ENCODE measurements at regions not wholly inside any gene's neighbourhood (a gene's known extent, or its start where the extent isn't known, plus 50 kb on each side); places are given as distances from the start of the nearest gene placed in this dataset.
A peak's percentile ranks its signal among the peaks of the same experiment; 100 is the strongest.

DNA sequence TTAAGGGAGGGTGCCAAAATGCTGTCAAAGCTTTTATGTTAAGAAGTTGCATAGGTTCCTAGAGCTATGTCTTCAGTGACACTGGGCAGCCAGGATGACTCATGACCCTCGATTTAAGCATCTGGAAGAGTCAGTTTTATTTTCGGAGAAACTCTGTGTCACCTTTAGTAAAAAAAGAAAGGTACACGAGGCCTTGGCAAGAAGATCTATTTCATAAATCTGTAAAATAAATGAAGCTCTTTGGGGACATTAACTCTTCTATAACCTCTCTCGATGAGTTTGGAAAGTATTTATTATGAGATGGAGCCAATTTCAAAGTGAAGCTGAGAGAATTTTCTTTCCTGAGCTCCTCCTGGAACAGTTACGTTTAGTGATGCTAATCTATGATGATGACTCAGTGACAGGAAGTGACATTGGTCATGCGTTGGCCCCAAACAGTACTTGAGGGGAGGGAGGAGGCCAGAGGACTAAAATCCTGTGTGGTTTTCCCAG, 156.5 kb downstream of the HLX start:
- Mint-ChIP-seq H3K27me3 (no peaks in the 10 kb centered on the region), H3K27ac (no peak overlapping the region), H3K9me3 (ENCODE audit: insufficient read depth) (peaks cover 7% of the 10 kb centered on the region), H3K4me1 (peaks cover 17% of the 10 kb centered on the region), H3K4me3 (no peak overlapping the region)
- Histone ChIP-seq H3K27me3 (replicated peaks in 1 of 4; ENCODE audit: control extremely low read depth in 1 of 4, control insufficient read depth in 3 of 4, insufficient read depth in 4 of 4, low read length in 3 of 4) (no peaks in the 10 kb centered on the region), H3K36me3 (replicated peaks in 1 of 2; ENCODE audit: control extremely low read depth in 1 of 2, control insufficient read depth in 1 of 2, extremely low read depth in 1 of 2, insufficient read depth in 2 of 2, low read length in 1 of 2) (no peaks in the 10 kb centered on the region), H4K20me1 (ENCODE audit: control insufficient read depth, insufficient read depth, low read length, poor library complexity, severe bottlenecking) (no peaks in the 10 kb centered on the region), H3K4me3 (ENCODE audit: control extremely low read depth in 1 of 5, extremely low read depth in 1 of 5, insufficient read depth in 1 of 5, low read depth in 2 of 5, low read length in 4 of 5) (no peak overlapping the region), H3K9ac (ENCODE audit: low read length) (no peak overlapping the region), H3K79me2 (ENCODE audit: control insufficient read depth, insufficient read depth, low read length) (no peaks in the 10 kb centered on the region), H3K4me1 (ENCODE audit: control insufficient read depth in 2 of 2, insufficient read depth in 2 of 2, low read length in 2 of 2) (no peaks in the 10 kb centered on the region), H3K27ac (ENCODE audit: low read length in 2 of 2) (no peak overlapping the region), H2AFZ (ENCODE audit: insufficient read depth, low read depth, low read length, poor library complexity, severe bottlenecking) (peak overlapping the region; percentile 7), H3K9me3 (ENCODE audit: control extremely low read depth in 1 of 3, control insufficient read depth in 2 of 3, insufficient read depth in 1 of 3, low read length in 2 of 3) (no peaks in the 10 kb centered on the region), H3K4me2 (replicated peaks; ENCODE audit: low read depth, low read length, poor library complexity, severe bottlenecking) (no peak overlapping the region)
- ATAC-seq (ENCODE audit: low read depth): no peak
- 51% methylated on average over 3 of the region's 6 CpGs for WGBS (ENCODE audit: insufficient coverage)
- CTCF ChIA-PET: interaction anchor here (1.3 kb wide), 1 partner anchor 14 kb away, joined by 3 read pairs; no protein-coding TSS in a partner anchor
- DNase-seq: no peak
- intact Hi-C loops (cut with micrococcal nuclease): loop anchor here (5.0 kb wide), 1 partner anchor 62 kb away; no protein-coding TSS in a partner anchor
- POLR2A ChIA-PET: no interaction called here
- no peak for TF ChIP-seq EZH2 (IDR thresholded peaks at IDR 0.05; ENCODE audit: borderline replicate concordance, insufficient read depth, low read depth, low read length, poor library complexity, severe bottlenecking)
- TF ChIP-seq, protein P1, sequence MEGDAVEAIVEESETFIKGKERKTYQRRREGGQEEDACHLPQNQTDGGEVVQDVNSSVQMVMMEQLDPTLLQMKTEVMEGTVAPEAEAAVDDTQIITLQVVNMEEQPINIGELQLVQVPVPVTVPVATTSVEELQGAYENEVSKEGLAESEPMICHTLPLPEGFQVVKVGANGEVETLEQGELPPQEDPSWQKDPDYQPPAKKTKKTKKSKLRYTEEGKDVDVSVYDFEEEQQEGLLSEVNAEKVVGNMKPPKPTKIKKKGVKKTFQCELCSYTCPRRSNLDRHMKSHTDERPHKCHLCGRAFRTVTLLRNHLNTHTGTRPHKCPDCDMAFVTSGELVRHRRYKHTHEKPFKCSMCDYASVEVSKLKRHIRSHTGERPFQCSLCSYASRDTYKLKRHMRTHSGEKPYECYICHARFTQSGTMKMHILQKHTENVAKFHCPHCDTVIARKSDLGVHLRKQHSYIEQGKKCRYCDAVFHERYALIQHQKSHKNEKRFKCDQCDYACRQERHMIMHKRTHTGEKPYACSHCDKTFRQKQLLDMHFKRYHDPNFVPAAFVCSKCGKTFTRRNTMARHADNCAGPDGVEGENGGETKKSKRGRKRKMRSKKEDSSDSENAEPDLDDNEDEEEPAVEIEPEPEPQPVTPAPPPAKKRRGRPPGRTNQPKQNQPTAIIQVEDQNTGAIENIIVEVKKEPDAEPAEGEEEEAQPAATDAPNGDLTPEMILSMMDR (IDR thresholded peaks at IDR 0.05): no peak

DNA sequence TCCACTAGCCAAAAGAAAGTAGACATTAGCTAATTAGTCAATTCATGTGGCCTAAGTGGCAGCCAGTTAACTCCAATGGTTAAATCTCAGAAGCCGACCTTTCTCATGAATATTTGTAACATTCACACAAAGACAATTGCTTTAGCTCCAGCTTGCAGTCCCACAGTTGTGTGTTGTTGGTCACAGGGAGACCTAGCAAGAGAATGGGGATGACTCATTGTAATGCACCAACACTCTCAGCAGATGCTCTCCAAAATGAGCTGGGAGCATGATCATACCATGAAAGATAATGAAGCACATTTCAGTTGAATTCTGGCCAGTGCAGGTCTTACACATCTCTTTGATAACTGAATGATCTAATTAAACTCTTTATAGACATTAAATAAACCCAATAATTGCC, 160.4 kb downstream of the HLX start:
- POLR2A ChIA-PET: no interaction called here
- intact Hi-C loops (cut with micrococcal nuclease): loop anchor here (5.0 kb wide), 1 partner anchor 58 kb away; no protein-coding TSS in a partner anchor
- Histone ChIP-seq H3K4me1 (ENCODE audit: control insufficient read depth in 2 of 2, insufficient read depth in 2 of 2, low read length in 2 of 2) (no peaks in the 10 kb centered on the region), H3K9me3 (ENCODE audit: control extremely low read depth in 1 of 3, control insufficient read depth in 2 of 3, insufficient read depth in 1 of 3, low read length in 2 of 3) (no peaks in the 10 kb centered on the region), H3K4me3 (ENCODE audit: control extremely low read depth in 1 of 5, extremely low read depth in 1 of 5, insufficient read depth in 1 of 5, low read depth in 2 of 5, low read length in 4 of 5) (no peak overlapping the region), H3K36me3 (replicated peaks in 1 of 2; ENCODE audit: control extremely low read depth in 1 of 2, control insufficient read depth in 1 of 2, extremely low read depth in 1 of 2, insufficient read depth in 2 of 2, low read length in 1 of 2) (no peaks in the 10 kb centered on the region), H2AFZ (ENCODE audit: insufficient read depth, low read depth, low read length, poor library complexity, severe bottlenecking) (no peak overlapping the region), H3K4me2 (replicated peaks; ENCODE audit: low read depth, low read length, poor library complexity, severe bottlenecking) (no peak overlapping the region), H3K27ac (ENCODE audit: low read length in 2 of 2) (no peak overlapping the region), H3K79me2 (ENCODE audit: control insufficient read depth, insufficient read depth, low read length) (no peaks in the 10 kb centered on the region), H3K9ac (ENCODE audit: low read length) (no peak overlapping the region), H4K20me1 (ENCODE audit: control insufficient read depth, insufficient read depth, low read length, poor library complexity, severe bottlenecking) (no peaks in the 10 kb centered on the region), H3K27me3 (replicated peaks in 1 of 4; ENCODE audit: control extremely low read depth in 1 of 4, control insufficient read depth in 3 of 4, insufficient read depth in 4 of 4, low read length in 3 of 4) (no peaks in the 10 kb centered on the region)
- H3K9me3 Mint-ChIP-seq (ENCODE audit: insufficient read depth): peaks cover 7% of the 10 kb centered on the region
- TF ChIP-seq, protein P1 (IDR thresholded peaks at IDR 0.05): no peak
- TF ChIP-seq EZH2 (IDR thresholded peaks at IDR 0.05; ENCODE audit: borderline replicate concordance, insufficient read depth, low read depth, low read length, poor library complexity, severe bottlenecking): no peak
- H3K4me1 Mint-ChIP-seq: peaks cover 17% of the 10 kb centered on the region
- CTCF ChIA-PET: no interaction called here
- H3K4me3 Mint-ChIP-seq: no peak overlapping the region
- H3K27me3 Mint-ChIP-seq: no peaks in the 10 kb centered on the region
- DNase-seq: no peak
- no peak for ATAC-seq (ENCODE audit: low read depth)
- WGBS (ENCODE audit: insufficient coverage): no CpG with 5 or more reads among the region's 1 CpG
- H3K27ac Mint-ChIP-seq: no peak overlapping the region

All from B cell (primary cell).